Endothelial cell of umbilical vein (primary cell): ENCODE measurements at regions not wholly inside any gene's neighbourhood (a gene's known extent, or its start where the extent isn't known, plus 50 kb on each side); places are given as distances from the start of the nearest gene placed in this dataset.

Experiments used
- BruUV-seq: library from RNA; stranded (reverse); fragments of 400-500 nt; replicated peaks from 2 replicates; lab custom pipeline; 2021; lab: Mats Ljungman, UMichigan
- CTCF ChIA-PET: fragments of 300-600, 350-600 bp; sonication (Branson Sonifier 250); formaldehyde crosslinking; loops from one replicate; lab custom pipeline; 2021; ENCODE audit warnings: antibody characterized with exemption, inconsistent platforms; lab: Charles Lee
- POLR2A ChIA-PET: fragments of 300-600, 350-600 bp; sonication (Branson Sonifier 250); formaldehyde crosslinking; loops from one replicate; lab custom pipeline; 2021; ENCODE audit warnings: antibody characterized with exemption, inconsistent platforms; lab: Charles Lee
- DNase-seq: peaks from one replicate; pipeline ENCODE4 v3.0.0-alpha.2; 2011; ENCODE audit warnings: low read depth, low spot score
- FAIRE-seq: peaks from 2 replicates; lab custom pipeline; 2011; peaks lifted over from hg19 to GRCh38; lab: Jason Lieb, UNC
- H2AFZ ChIP-seq: 2 replicates; pipeline ENCODE4 v1.6.0; 2012; ENCODE audit warnings: low read depth, low read length, control low read depth, inconsistent platforms
- H3K27ac ChIP-seq: 2 replicates; pipeline ENCODE4 v1.5.1; 2011; ENCODE audit warnings: low read depth, mild to moderate bottlenecking, control low read depth, low read length, moderate library complexity; ENCODE audit not compliant: insufficient read depth
- H3K27me3 ChIP-seq, 2 experiments: 2 replicates each; pipeline versions ENCODE4 v1.6.0 to v1.6.1; 2011; ENCODE audit warnings: low read length in 2 of 2, mixed read lengths in 1 of 2; ENCODE audit not compliant: control insufficient read depth in 2 of 2, insufficient read depth in 2 of 2
- H3K36me3 ChIP-seq, 2 experiments: 2 replicates in 1 of 2; 3 replicates in 1 of 2; pipeline ENCODE4 v1.5.1; 2011; ENCODE audit warnings: low read length in 2 of 2, mild to moderate bottlenecking in 1 of 2, moderate library complexity in 1 of 2; ENCODE audit not compliant: control insufficient read depth in 2 of 2, insufficient read depth in 2 of 2; ENCODE audit errors: extremely low read depth in 1 of 2
- H3K4me1 ChIP-seq: 3 replicates; pipeline ENCODE4 v1.5.1; 2011; ENCODE audit warnings: mild to moderate bottlenecking, low read length; ENCODE audit not compliant: control insufficient read depth, insufficient read depth; ENCODE audit errors: extremely low read depth
- H3K4me2 ChIP-seq: 2 replicates; pipeline ENCODE4 v1.6.1; 2011; ENCODE audit warnings: low read length, control low read depth, mixed read lengths; ENCODE audit not compliant: insufficient read depth
- H3K4me3 ChIP-seq, 3 experiments: fragments of 200-600 bp in 1 of 3; sonication (generic), shearing (Covaris generic) in 1 of 3; replicated peaks in 1 of 3; 2 replicates each; pipeline ENCODE4 v1.5.1; 2011 to 2016; ENCODE audit warnings: control low read depth in 3 of 3, low read length in 3 of 3, mild to moderate bottlenecking in 2 of 3, inconsistent platforms in 1 of 3, low read depth in 1 of 3, moderate library complexity in 1 of 3; ENCODE audit not compliant: insufficient read depth in 1 of 3
- H3K79me2 ChIP-seq: 2 replicates; pipeline ENCODE4 v1.6.0; 2012; ENCODE audit warnings: low read length, inconsistent platforms; ENCODE audit not compliant: control insufficient read depth, insufficient read depth
- H3K9ac ChIP-seq: replicated peaks from 2 replicates; pipeline ENCODE3; 2011; ENCODE audit warnings: low read length, control low read depth; ENCODE audit not compliant: insufficient read depth; ENCODE audit errors: extremely low read depth
- H3K9me1 ChIP-seq: replicated peaks from 3 replicates; pipeline ENCODE4 v1.6.0; 2011; ENCODE audit warnings: mild to moderate bottlenecking, low read length; ENCODE audit not compliant: control insufficient read depth, insufficient read depth; ENCODE audit errors: extremely low read depth
- H3K9me3 ChIP-seq: replicated peaks from 2 replicates; pipeline ENCODE4 v1.5.1; 2012; ENCODE audit warnings: low read length, inconsistent platforms; ENCODE audit not compliant: control insufficient read depth, insufficient read depth
- H4K20me1 ChIP-seq: replicated peaks from 2 replicates; pipeline ENCODE3; 2011; ENCODE audit warnings: mild to moderate bottlenecking, low read length; ENCODE audit not compliant: control insufficient read depth, insufficient read depth; ENCODE audit errors: extremely low read depth
- CTCF ChIP-seq, 2 donors: IDR thresholded peaks; 1 replicate in 1 of 2; 2 replicates in 1 of 2; pipeline ENCODE4 v1.5.1; 2011; ENCODE audit warnings: low read length in 2 of 2, mild to moderate bottlenecking in 2 of 2, moderate library complexity in 2 of 2, control low read depth in 1 of 2, inconsistent platforms in 1 of 2, low read depth in 1 of 2; ENCODE audit not compliant: insufficient read depth in 1 of 2; ENCODE audit errors: extremely low read depth in 1 of 2
- EZH2 ChIP-seq: IDR thresholded peaks from 2 replicates; pipeline ENCODE4 v1.6.1; 2012; ENCODE audit warnings: borderline replicate concordance, low read depth, mild to moderate bottlenecking, moderate library complexity, low read length, inconsistent platforms; ENCODE audit not compliant: severe bottlenecking
- FOS ChIP-seq: IDR thresholded peaks from 2 replicates; pipeline ENCODE4 v1.6.1; 2011; ENCODE audit warnings: mild to moderate bottlenecking, low read length, moderate library complexity, borderline replicate concordance; ENCODE audit not compliant: insufficient read depth
- GATA2 ChIP-seq: IDR thresholded peaks from 2 replicates; pipeline ENCODE4 v1.7.0; 2011; ENCODE audit warnings: low read depth, mild to moderate bottlenecking, moderate library complexity, mixed read lengths, low read length; ENCODE audit not compliant: insufficient read length, insufficient read depth
- JUN ChIP-seq: IDR thresholded peaks from 2 replicates; pipeline ENCODE4 v1.6.1; 2011; ENCODE audit warnings: borderline replicate concordance, low read depth; ENCODE audit not compliant: insufficient read length, insufficient read depth
- MAX ChIP-seq: IDR thresholded peaks from 2 replicates; pipeline ENCODE4 v1.6.1; 2011; ENCODE audit not compliant: insufficient read depth, insufficient read length
- MYC ChIP-seq: IDR thresholded peaks from one replicate; pipeline ENCODE4 v1.6.1; 2011; ENCODE audit warnings: mild to moderate bottlenecking, low read depth, low read length
- POLR2A ChIP-seq: IDR thresholded peaks from 2 replicates; pipeline ENCODE4 v1.6.1; 2012; ENCODE audit warnings: low read depth, mild to moderate bottlenecking, control low read depth, low read length
- POLR2AphosphoS5 ChIP-seq: IDR thresholded peaks from 2 replicates; pipeline ENCODE4 v1.6.1; 2012; ENCODE audit warnings: low read depth, mild to moderate bottlenecking, control low read depth, low read length, moderate library complexity; ENCODE audit not compliant: insufficient read depth
- dilution Hi-C: fragments of 300-500 bp; cut with MboI; formaldehyde crosslinking; loops from one replicate; pipeline ENCODE4 v1.15.0; 2019; ENCODE audit warnings: low sequenced_read_pairs; ENCODE audit not compliant: extremely low pct_ligation_motif_present
- intact Hi-C: fragments of 100-400 bp; cut with micrococcal nuclease; formaldehyde crosslinking; loops from one replicate; pipeline ENCODE4 v1.10.0; 2022

- no peaks in the 10 kb centered on the region for H3K36me3 ChIP-seq
- peaks cover 5% of the 10 kb centered on the region for H3K9me3 ChIP-seq
- no peak overlapping the region for H3K4me2 ChIP-seq
- no peaks in the 10 kb centered on the region for H3K79me2 ChIP-seq
- FAIRE-seq (no peak), DNase-seq (no peak)
- no peaks in the 10 kb centered on the region for H3K4me1 ChIP-seq
- no peaks in the 10 kb centered on the region for H3K9me1 ChIP-seq
- POLR2A ChIA-PET = no interaction called here
- no peak overlapping the region for H2AFZ ChIP-seq
- H3K27me3 ChIP-seq = no peaks in the 10 kb centered on the region
- H3K27ac ChIP-seq = no peak overlapping the region
- H3K4me3 ChIP-seq = no peak overlapping the region
- H4K20me1 ChIP-seq = no peaks in the 10 kb centered on the region
- no peak overlapping the region for H3K9ac ChIP-seq
- intact Hi-C loops (no loop called here), dilution Hi-C loops (no loop called here)
- BruUV-seq = no TSS peak
- TF ChIP-seq FOS (no peak), GATA2 (no peak), EZH2 (no peak), MYC (no peak), POLR2A (no peak), POLR2AphosphoS5 (no peak), JUN (no peak), MAX (no peak), CTCF (IDR thresholded peaks at IDR 0.05; ENCODE audit: extremely low read depth in 1 of 2, insufficient read depth in 1 of 2, low read depth in 1 of 2, low read length in 2 of 2) (no peak)
- CTCF ChIA-PET = no interaction called here
Measured at GRCh38 chr3:18132991-18133390, 292.1 kb downstream of the SATB1 start.
